Neural cell (in vitro differentiated cells): ENCODE measurements at regions not wholly inside any gene's neighbourhood (a gene's known extent, or its start where the extent isn't known, plus 50 kb on each side); places are given as distances from the start of the nearest gene placed in this dataset.

Experiments
- CTCF ChIP-seq: fragments of 450-650 bp; IDR thresholded peaks from 2 replicates; pipeline ENCODE4 v1.5.1; 2014; ENCODE audit warnings: antibody characterized with exemption, mild to moderate bottlenecking, moderate library complexity; ENCODE audit not compliant: poor library complexity, severe bottlenecking
- EP300 ChIP-seq: fragments of 450-650 bp; conservative IDR thresholded peaks from 2 replicates; pipeline ENCODE4 v1.6.1; 2014; ENCODE audit warnings: antibody characterized with exemption, mild to moderate bottlenecking, moderate library complexity; ENCODE audit not compliant: poor library complexity, severe bottlenecking
- EZH2 ChIP-seq: fragments of 200-600, 300-800 bp; shearing (Covaris generic), sonication (generic); IDR thresholded peaks from 2 replicates; pipeline ENCODE4 v1.6.1; 2014; ENCODE audit warnings: antibody characterized with exemption, low read length, borderline replicate concordance, mild to moderate bottlenecking; ENCODE audit not compliant: insufficient read depth, poor library complexity, severe bottlenecking
- POLR2AphosphoS5 ChIP-seq: IDR thresholded peaks from 2 replicates; pipeline ENCODE4 v1.6.1; 2012
- RAD21 ChIP-seq: fragments of 450-650 bp; conservative IDR thresholded peaks from 2 replicates; pipeline ENCODE4 v1.6.1; 2014; ENCODE audit warnings: antibody characterized with exemption, mild to moderate bottlenecking, moderate library complexity
- REST ChIP-seq: IDR thresholded peaks from 2 replicates; pipeline ENCODE4 v1.6.1; 2012; ENCODE audit warnings: borderline replicate concordance
- SMC3 ChIP-seq: fragments of 450-650 bp; conservative IDR thresholded peaks from 2 replicates; pipeline ENCODE4 v1.6.1; 2014; ENCODE audit warnings: antibody characterized with exemption, mild to moderate bottlenecking, moderate library complexity; ENCODE audit not compliant: poor library complexity
- TAF1 ChIP-seq: IDR thresholded peaks from 2 replicates; pipeline ENCODE4 v1.6.1; 2012; ENCODE audit warnings: low read depth

- TF ChIP-seq SMC3 (no peak), POLR2AphosphoS5 (no peak), CTCF (no peak), EZH2 (no peak), TAF1 (no peak), REST (no peak), EP300 (no peak), RAD21 (no peak)
Observed at GRCh38 chr4:135256111-135256510, 1054.5 kb upstream of the PABPC4L start.
